HG02678 (cell line): ENCODE measurements at regions not wholly inside any gene's neighbourhood (a gene's known extent, or its start where the extent isn't known, plus 50 kb on each side); places are given as distances from the start of the nearest gene placed in this dataset.

Experiments
- ATAC-seq: cut with Tn5 transposase; IDR thresholded peaks from one replicate; pipeline ENCODE4 v1.9.1; 2021; ENCODE audit warnings: mild to moderate bottlenecking, moderate library complexity; ENCODE audit not compliant: unreplicated experiment

GRCh38 chr16:65224994-65225393 lies 103.1 kb upstream of the CDH11 start:
- no peak for ATAC-seq

GRCh38 chr16:65224471-65224870 lies 102.6 kb upstream of the CDH11 start:
- no peak for ATAC-seq

GRCh38 chr16:65223335-65223734 lies 101.5 kb upstream of the CDH11 start:
- ATAC-seq, result no peak

- ATAC-seq, result no peak
Observed at GRCh38 chr16:65222536-65222935, 100.7 kb upstream of the CDH11 start.

GRCh38 chr16:65222049-65222448 lies 100.2 kb upstream of the CDH11 start:
- no peak for ATAC-seq

GRCh38 chr16:65219786-65220185 lies 97.9 kb upstream of the CDH11 start:
- ATAC-seq, result no peak

- ATAC-seq, result no peak
Observed at GRCh38 chr16:65218348-65218747, 96.5 kb upstream of the CDH11 start.

- ATAC-seq, result no peak
Observed at GRCh38 chr16:65213866-65214595, 92.2 kb upstream of the CDH11 start.

GRCh38 chr16:65212791-65213190 lies 90.9 kb upstream of the CDH11 start:
- no peak for ATAC-seq

- no peak for ATAC-seq
Observed at GRCh38 chr16:65212240-65212639, 90.4 kb upstream of the CDH11 start.

- no peak for ATAC-seq
Observed at GRCh38 chr16:65202461-65202860, 80.6 kb upstream of the CDH11 start.

GRCh38 chr16:65201511-65201910 lies 79.6 kb upstream of the CDH11 start:
- no peak for ATAC-seq

GRCh38 chr16:65200857-65201256 lies 79.0 kb upstream of the CDH11 start:
- no peak for ATAC-seq

GRCh38 chr16:65200156-65200773 lies 78.4 kb upstream of the CDH11 start:
- ATAC-seq, result no peak

- ATAC-seq, result no peak
Observed at GRCh38 chr16:65196420-65197075, 74.7 kb upstream of the CDH11 start.

GRCh38 chr16:65195998-65196397 lies 74.1 kb upstream of the CDH11 start:
- ATAC-seq, result no peak

- no peak for ATAC-seq
Observed at GRCh38 chr16:65185241-65185778, 63.4 kb upstream of the CDH11 start.

- ATAC-seq, result no peak
Observed at GRCh38 chr16:65181071-65181561, 59.3 kb upstream of the CDH11 start.

- ATAC-seq, result no peak
Observed at GRCh38 chr16:65178151-65178550, 56.3 kb upstream of the CDH11 start.

GRCh38 chr16:65176603-65177002 lies 54.7 kb upstream of the CDH11 start:
- ATAC-seq, result no peak

GRCh38 chr16:65172356-65172755 lies 50.5 kb upstream of the CDH11 start:
- no peak for ATAC-seq
